NCI-H774 (cell line): ENCODE measurements at regions not wholly inside any gene's neighbourhood (a gene's known extent, or its start where the extent isn't known, plus 50 kb on each side); places are given as distances from the start of the nearest gene placed in this dataset.
A peak's percentile ranks its signal among the peaks of the same experiment; 100 is the strongest.

Source experiments
- DNase-seq: peaks from one replicate; lab custom pipeline; 2025; lab: John Stamatoyannopoulos, UW

GRCh38 chr6:23929201-23929600 lies 196.8 kb upstream of the NRSN1 start:
- DNase-seq: no peak

- DNase-seq: no peak
Measured at GRCh38 chr6:23940466-23940865, 185.5 kb upstream of the NRSN1 start.

GRCh38 chr6:23951691-23952090 lies 174.3 kb upstream of the NRSN1 start:
- DNase-seq: no peak

GRCh38 chr6:23952245-23952644 lies 173.8 kb upstream of the NRSN1 start:
- no peak for DNase-seq

- DNase-seq: no peak
Measured at GRCh38 chr6:23953976-23954375, 172.0 kb upstream of the NRSN1 start.

- DNase-seq: no peak
Measured at GRCh38 chr6:23957017-23957416, 169.0 kb upstream of the NRSN1 start.

- no peak for DNase-seq
Measured at GRCh38 chr6:23964865-23965264, 161.2 kb upstream of the NRSN1 start.

- no peak for DNase-seq
Measured at GRCh38 chr6:23969344-23969743, 156.7 kb upstream of the NRSN1 start.

- no peak for DNase-seq
Measured at GRCh38 chr6:23977706-23978105, 148.3 kb upstream of the NRSN1 start.

GRCh38 chr6:23980965-23981364 lies 145.1 kb upstream of the NRSN1 start:
- DNase-seq: no peak

GRCh38 chr6:23981923-23982322 lies 144.1 kb upstream of the NRSN1 start:
- no peak for DNase-seq

- DNase-seq: no peak
Measured at GRCh38 chr6:23983735-23984134, 142.3 kb upstream of the NRSN1 start.

- DNase-seq: no peak
Measured at GRCh38 chr6:23985015-23985414, 141.0 kb upstream of the NRSN1 start.

GRCh38 chr6:23989885-23990533 lies 136.0 kb upstream of the NRSN1 start:
- DNase-seq: no peak

GRCh38 chr6:23994013-23994412 lies 132.0 kb upstream of the NRSN1 start:
- no peak for DNase-seq

GRCh38 chr6:24004062-24004461 lies 122.0 kb upstream of the NRSN1 start:
- no peak for DNase-seq

GRCh38 chr6:24004659-24005058 lies 121.4 kb upstream of the NRSN1 start:
- no peak for DNase-seq

GRCh38 chr6:24006254-24006653 lies 119.8 kb upstream of the NRSN1 start:
- DNase-seq: no peak

GRCh38 chr6:24009319-24009718 lies 116.7 kb upstream of the NRSN1 start:
- peak; percentile 77 for DNase-seq

GRCh38 chr6:24010133-24010532 lies 115.9 kb upstream of the NRSN1 start:
- no peak for DNase-seq

- no peak for DNase-seq
Measured at GRCh38 chr6:24016286-24016685, 109.7 kb upstream of the NRSN1 start.

GRCh38 chr6:24016857-24017256 lies 109.2 kb upstream of the NRSN1 start:
- no peak for DNase-seq

- no peak for DNase-seq
Measured at GRCh38 chr6:24019393-24019792, 106.6 kb upstream of the NRSN1 start.

- DNase-seq: no peak
Measured at GRCh38 chr6:24019830-24020229, 106.2 kb upstream of the NRSN1 start.

- no peak for DNase-seq
Measured at GRCh38 chr6:24026050-24026449, 100.0 kb upstream of the NRSN1 start.
